ENCODE measurements at regions not wholly inside any gene's neighbourhood (a gene's known extent, or its start where the extent isn't known, plus 50 kb on each side); places are given as distances from the start of the nearest gene placed in this dataset.

- no peaks in the 10 kb centered on the region for H3K36me3 ChIP-seq (ENCODE audit: low read depth, missing control alignments)
- no peaks in the 10 kb centered on the region for H3K4me1 ChIP-seq
- intact Hi-C loops (cut with DNase I; ENCODE audit: low total_unique reads) = no loop called here
- H3K4me3 ChIP-seq = no peak overlapping the region
- DNase-seq = no peak
- TF ChIP-seq CTCF (IDR thresholded peaks at IDR 0.05) (no peak), POLR2A (IDR thresholded peaks at IDR 0.05) (no peak)
- H3K27ac ChIP-seq = no peak overlapping the region
- H3K9me3 ChIP-seq = no peaks in the 10 kb centered on the region
- H3K27me3 ChIP-seq = no peaks in the 10 kb centered on the region
- WGBS, 2 donors = 53 to 56% methylated on average over 5 of the region's 5 CpGs
Measured at GRCh38 chr16:48478393-48478792, 93.2 kb upstream of the SIAH1 start.

- Histone ChIP-seq H3K27me3 (no peaks in the 10 kb centered on the region), H3K4me1 (no peaks in the 10 kb centered on the region), H3K36me3 (ENCODE audit: low read depth, missing control alignments) (no peaks in the 10 kb centered on the region), H3K4me3 (no peak overlapping the region), H3K27ac (no peak overlapping the region), H3K9me3 (no peaks in the 10 kb centered on the region)
- DNase-seq = no peak
- no peak for TF ChIP-seq CTCF (IDR thresholded peaks at IDR 0.05)
- no peak for TF ChIP-seq POLR2A (IDR thresholded peaks at IDR 0.05)
- intact Hi-C loops (cut with DNase I; ENCODE audit: low total_unique reads) = no loop called here
- 72 to 84% methylated on average over 5 of the region's 5 CpGs for WGBS, 2 donors
Measured at GRCh38 chr16:48471435-48471834, 86.2 kb upstream of the SIAH1 start.

GRCh38 chr16:48462106-48462740 lies 77.0 kb upstream of the SIAH1 start:
- Histone ChIP-seq H3K4me1 (no peaks in the 10 kb centered on the region), H3K9me3 (no peaks in the 10 kb centered on the region), H3K36me3 (ENCODE audit: low read depth, missing control alignments) (no peaks in the 10 kb centered on the region), H3K27ac (no peak overlapping the region), H3K27me3 (no peaks in the 10 kb centered on the region), H3K4me3 (no peak overlapping the region)
- 89 to 91% methylated on average over 11 of the region's 11 CpGs for WGBS, 2 donors
- DNase-seq = no peak
- TF ChIP-seq CTCF (IDR thresholded peaks at IDR 0.05) (no peak), POLR2A (IDR thresholded peaks at IDR 0.05) (no peak)
- intact Hi-C loops (cut with DNase I; ENCODE audit: low total_unique reads) = no loop called here

- Histone ChIP-seq H3K27ac (no peak overlapping the region), H3K4me3 (no peak overlapping the region), H3K9me3 (no peaks in the 10 kb centered on the region), H3K4me1 (no peaks in the 10 kb centered on the region), H3K36me3 (ENCODE audit: low read depth, missing control alignments) (no peaks in the 10 kb centered on the region), H3K27me3 (no peaks in the 10 kb centered on the region)
- WGBS, 2 donors = 82 to 91% methylated on average over 3 of the region's 3 CpGs
- TF ChIP-seq CTCF (IDR thresholded peaks at IDR 0.05) (no peak), POLR2A (IDR thresholded peaks at IDR 0.05) (no peak)
- no peak for DNase-seq
- intact Hi-C loops (cut with DNase I; ENCODE audit: low total_unique reads) = no loop called here
Measured at GRCh38 chr16:48459167-48459566, 74.0 kb upstream of the SIAH1 start.

GRCh38 chr16:48454051-48454450 lies 68.8 kb upstream of the SIAH1 start:
- no peaks in the 10 kb centered on the region for H3K4me1 ChIP-seq
- H3K27ac ChIP-seq = no peak overlapping the region
- TF ChIP-seq POLR2A (IDR thresholded peaks at IDR 0.05) (no peak), CTCF (IDR thresholded peaks at IDR 0.05) (no peak)
- 91 to 92% methylated on average over 6 to 7 of the region's 7 CpGs for WGBS, 2 donors
- intact Hi-C loops (cut with DNase I; ENCODE audit: low total_unique reads) = no loop called here
- no peaks in the 10 kb centered on the region for H3K9me3 ChIP-seq
- H3K4me3 ChIP-seq = no peak overlapping the region
- no peak for DNase-seq
- no peaks in the 10 kb centered on the region for H3K36me3 ChIP-seq (ENCODE audit: low read depth, missing control alignments)
- H3K27me3 ChIP-seq = no peaks in the 10 kb centered on the region

All from testis (tissue), 2 donors.